ENCODE measurements at regions not wholly inside any gene's neighbourhood (a gene's known extent, or its start where the extent isn't known, plus 50 kb on each side); places are given as distances from the start of the nearest gene placed in this dataset.
"Not testable (repeated sequence)": the region's sequence is repeated elsewhere in the genome, so short reads cannot be mapped to it uniquely, and the experiment has no call there.

DNA sequence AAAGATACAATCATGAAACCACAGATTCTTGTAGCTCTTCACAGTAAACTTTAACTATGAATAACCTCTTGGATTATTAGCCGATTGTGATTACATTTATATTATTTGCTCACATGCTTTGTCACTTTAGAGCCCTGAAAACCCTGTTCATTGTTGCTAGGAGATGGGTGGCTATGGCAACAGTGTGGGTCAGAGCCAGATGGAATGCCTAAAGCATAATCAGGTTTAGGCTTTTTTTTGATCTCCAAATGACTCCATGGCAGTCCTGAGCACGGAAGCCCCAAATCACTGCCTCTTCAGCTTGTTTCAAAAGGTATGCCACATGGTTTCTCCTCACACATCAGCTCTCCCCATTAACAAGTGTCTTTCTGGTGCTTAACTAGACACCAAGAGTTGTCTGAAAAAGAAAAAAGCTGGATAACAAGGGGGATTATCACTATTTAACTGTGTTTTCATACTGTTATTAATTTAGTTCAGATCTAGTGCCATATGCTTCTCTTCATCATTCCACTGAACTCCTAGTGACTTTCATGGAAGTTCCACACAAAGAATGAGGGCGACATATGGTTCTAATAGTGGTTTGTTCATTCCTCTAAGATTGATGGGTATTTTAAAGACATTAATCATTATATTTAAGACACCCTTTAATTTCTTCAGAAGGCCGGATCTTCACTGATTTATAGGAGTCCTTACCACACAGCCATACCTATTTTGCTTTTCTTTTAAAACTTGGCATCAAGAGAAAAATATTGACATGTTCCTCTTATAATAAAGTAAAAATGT is 88.8 kb upstream of the PAM start:
- no peak for DNase-seq (ENCODE audit: low read depth)

GRCh38 chr5:102668220-102668932 is 86.7 kb upstream of the PAM start:
- DNase-seq (ENCODE audit: low read depth): no peak

GRCh38 chr5:102670224-102670836 is 84.8 kb upstream of the PAM start:
- DNase-seq (ENCODE audit: low read depth): peak; percentile 56

DNA sequence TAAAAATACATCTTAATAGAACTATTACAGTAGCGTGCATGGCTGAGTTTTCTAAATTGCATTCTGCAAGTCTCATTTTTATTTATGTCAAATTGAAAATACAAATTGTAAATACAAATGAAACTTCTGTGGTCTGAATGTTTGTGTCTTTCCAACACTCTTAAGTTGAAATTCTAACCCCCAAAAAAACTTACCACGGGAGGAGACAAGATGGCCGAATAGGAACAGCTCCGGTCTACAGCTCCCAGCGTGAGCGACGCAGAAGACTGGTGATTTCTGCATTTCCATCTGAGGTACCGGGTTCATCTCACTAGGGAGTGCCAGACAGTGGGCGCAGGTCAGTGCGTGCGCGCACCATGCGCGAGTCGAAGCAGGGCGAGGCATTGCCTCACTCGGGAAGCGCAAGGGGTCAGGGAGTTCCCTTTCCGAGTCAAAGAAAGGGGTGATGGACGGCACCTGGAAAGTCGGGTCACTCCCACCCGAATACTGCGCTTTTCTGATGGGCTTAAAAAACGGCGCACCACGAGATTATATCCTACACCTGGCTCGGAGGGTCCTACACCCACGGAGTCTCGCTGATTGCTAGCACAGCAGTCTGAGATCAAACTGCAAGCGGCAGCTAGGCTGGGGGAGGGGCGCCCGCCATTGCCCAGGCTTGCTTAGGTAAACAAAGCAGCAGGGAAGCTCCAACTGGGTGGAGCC is 83.9 kb upstream of the PAM start:
- not testable (repeated sequence) for DNase-seq (ENCODE audit: low read depth)

DNA sequence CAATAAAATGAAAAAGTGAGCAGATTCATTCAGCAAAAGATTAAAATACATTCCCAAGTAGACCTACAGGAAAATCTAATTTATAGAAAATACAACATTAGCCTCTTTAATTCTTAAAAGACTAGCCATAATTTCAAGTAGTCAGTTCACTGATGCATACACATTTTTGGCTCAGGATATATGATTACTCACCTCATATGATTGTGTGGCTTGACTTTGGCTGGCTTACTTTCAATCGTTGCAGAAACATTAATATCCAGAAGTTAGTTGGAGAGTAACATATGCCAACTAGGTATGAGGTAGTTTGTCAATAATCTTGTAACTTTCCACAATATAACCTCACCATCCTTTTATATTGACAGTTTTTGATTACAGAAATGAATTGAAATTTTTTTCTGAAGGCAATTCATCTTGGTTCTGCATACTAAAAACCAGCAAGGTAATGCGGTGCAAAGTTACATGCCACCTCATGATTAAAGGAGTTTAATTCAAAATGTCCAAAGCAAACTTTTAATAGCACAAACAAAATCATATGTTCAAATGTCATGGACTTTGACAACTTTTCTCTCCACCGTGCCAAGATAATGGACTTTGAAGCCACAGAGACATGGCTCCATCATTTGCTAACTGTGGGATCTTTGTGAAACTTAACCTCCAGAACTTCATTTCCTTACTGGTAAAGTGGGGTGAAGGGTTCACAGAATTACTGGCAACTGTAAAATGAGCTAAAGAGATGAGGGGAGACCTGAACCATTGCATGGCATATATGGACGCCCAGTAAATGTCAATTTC is 76.6 kb upstream of the PAM start:
- peak; percentile 63 for DNase-seq (ENCODE audit: low read depth)

- peak; percentile 78 for DNase-seq (ENCODE audit: low read depth)
Measured at GRCh38 chr5:102681403-102681983, 73.6 kb upstream of the PAM start.

- DNase-seq (ENCODE audit: low read depth): no peak
Measured at GRCh38 chr5:102682101-102682647, 72.9 kb upstream of the PAM start.

DNA sequence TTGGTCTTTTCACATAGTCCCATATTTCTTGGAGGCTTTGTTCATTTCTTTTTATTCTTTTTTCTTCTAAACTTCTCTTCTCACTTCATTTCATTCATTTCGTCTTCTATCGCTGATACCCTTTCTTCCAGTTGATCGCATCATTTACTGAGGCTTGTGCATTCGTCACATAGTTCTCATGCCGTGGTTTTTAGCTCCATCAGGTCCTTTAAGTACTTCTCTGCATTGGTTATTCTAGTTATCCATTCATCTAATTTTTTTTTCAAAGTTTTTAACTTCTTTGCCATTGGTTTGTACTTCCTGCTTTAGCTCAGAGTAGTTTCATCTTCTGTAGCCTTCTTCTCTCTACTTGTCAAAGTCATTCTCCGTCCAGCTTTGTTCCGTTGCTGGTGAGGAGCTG is 67.0 kb upstream of the PAM start:
- DNase-seq (ENCODE audit: low read depth): not testable (repeated sequence)

DNA sequence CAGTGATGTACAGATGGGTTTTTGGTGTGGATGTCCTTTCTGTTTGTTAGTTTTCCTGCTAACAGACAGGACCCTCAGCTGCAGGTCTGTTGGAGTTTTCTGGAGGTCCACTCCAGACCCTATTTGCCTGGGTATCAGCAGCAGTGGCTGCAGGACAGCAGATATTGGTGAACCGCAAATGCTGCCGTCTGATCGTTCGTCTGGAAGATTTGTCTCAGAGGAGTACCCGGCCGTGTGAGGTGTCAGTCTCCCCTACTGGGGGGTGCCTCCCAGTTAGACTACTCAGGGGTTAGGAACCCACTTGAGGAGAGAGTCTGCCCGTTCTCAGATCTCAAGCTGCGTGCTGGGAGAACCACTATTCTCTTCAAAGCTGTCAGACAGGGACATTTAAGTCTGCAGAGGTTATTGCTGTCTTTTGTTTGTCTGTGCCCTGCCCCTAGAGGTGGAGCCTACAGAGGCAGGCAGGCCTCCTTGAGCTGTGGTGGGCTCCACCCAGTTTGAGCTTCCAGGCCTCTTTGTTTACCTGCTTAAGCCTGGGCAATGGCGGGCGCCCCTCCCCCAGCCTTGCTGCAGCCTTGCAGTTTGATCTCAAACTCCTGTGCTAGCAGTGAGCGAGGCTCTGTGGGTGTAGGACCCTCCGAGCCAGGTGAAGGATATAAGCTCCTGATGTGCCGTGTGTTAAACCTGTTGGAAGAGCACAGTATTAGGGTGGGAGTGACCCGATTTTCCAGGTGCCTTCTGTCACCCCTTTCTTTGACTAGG is 66.3 kb upstream of the PAM start:
- DNase-seq (ENCODE audit: low read depth): not testable (repeated sequence)

DNA sequence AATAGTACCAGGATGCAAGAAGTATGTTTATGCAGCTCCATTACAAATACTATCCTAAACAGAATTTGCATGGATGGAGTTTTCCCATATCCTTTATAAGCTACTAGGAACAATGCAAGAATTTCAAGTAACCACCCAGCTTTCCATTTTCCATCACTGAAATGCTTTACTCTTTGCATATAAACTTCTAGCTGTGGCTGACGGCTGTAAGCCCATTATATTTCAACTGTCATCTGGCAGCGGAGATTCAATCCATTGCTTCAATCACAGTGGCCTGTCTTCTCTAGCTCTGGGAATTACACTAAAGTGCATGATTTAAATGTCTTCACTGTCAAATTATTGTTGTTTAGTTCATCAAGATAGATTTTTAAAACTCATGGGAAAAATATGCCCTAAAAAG is 64.2 kb upstream of the PAM start:
- no peak for DNase-seq (ENCODE audit: low read depth)

DNA sequence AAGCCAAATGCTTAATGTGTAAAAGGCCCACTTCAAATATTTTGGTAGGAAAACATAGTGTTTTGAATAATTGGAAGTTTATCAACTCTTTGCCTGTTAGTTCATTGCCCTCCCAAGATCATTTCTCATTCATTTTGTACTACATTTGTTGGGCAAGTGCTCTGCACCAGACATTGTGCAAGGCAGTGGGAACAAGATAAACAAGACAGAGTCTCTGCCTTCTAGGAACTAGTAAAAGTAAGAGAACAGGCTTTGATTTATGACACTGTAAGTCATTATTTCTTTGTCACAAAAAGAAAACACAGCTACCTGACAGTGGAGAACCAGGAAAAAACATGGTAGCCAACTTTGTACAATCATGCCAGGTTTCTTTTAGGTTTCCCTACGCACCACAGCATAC is 63.7 kb upstream of the PAM start:
- no peak for DNase-seq (ENCODE audit: low read depth)

DNA sequence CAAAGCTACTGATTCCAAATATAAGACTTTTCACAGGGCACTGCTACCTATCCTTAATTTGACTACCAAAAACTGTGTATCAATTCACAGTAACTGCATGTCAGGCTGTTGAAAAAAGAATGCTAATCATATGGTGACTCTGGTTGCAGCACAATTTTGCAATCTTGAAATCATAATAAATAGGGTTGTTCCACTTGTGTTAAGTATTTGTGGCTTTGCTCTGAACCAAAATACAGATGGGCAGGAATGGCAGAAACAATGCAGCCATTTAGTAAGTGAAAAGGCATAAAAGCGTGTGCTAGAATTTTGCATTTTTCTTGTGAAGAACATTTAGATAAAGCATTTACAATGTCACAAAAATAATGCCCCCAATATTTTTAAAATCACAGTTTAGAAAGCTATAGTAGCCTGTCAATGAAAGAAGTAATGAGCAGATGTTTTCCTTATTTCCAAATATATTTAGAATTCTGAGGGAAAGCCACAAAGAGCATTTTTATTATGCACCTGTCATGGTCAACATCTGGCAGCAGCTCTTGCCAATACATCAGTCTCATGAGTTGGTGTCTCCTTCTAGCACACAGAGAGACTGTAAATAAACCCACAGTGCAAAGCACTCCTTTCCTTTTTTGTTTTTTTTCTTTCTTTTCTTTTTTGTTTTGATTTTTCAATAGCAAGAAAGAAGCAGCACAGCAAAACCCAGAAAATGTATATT is 54.8 kb upstream of the PAM start:
- DNase-seq (ENCODE audit: low read depth): no peak

- no peak for DNase-seq (ENCODE audit: low read depth)
Measured at GRCh38 chr5:102700916-102701315, 54.2 kb upstream of the PAM start.

GRCh38 chr5:102701748-102702147 is 53.4 kb upstream of the PAM start:
- DNase-seq (ENCODE audit: low read depth): no peak
